ENCODE measurements at regions not wholly inside any gene's neighbourhood (a gene's known extent, or its start where the extent isn't known, plus 50 kb on each side); places are given as distances from the start of the nearest gene placed in this dataset.

GRCh38 chr1:34450325-34450724 lies 273.6 kb downstream of the C1orf94 start:
- Histone ChIP-seq H3K79me2 (ENCODE audit: insufficient read depth, low read length) (no peaks in the 10 kb centered on the region), H3K9me3 (ENCODE audit: control insufficient read depth, low read depth, low read length) (no peaks in the 10 kb centered on the region)
- H3K4me1 Mint-ChIP-seq, result peaks cover 7 to 9% of the 10 kb centered on the region in 2 experiments

More at GRCh38 chr1:34450325-34450724, 273.6 kb downstream of the C1orf94 start:
- Histone ChIP-seq H2AK5ac (ENCODE audit: insufficient read length, low read length) (no peak overlapping the region), H3K56ac (ENCODE audit: insufficient read length, low read depth, low read length) (no peak overlapping the region), H3K18ac (ENCODE audit: insufficient read length, low read depth, low read length) (no peak overlapping the region), H3K14ac (ENCODE audit: insufficient read depth, low read length) (no peak overlapping the region), H2BK120ac (ENCODE audit: low read depth, low read length, poor library complexity, severe bottlenecking) (no peak overlapping the region), H3T11ph (ENCODE audit: low read length) (no peak overlapping the region), H3K27me3 (ENCODE audit: insufficient read depth, low read length) (no peaks in the 10 kb centered on the region; the same call in 1 of the 2 replicates), H2BK15ac (ENCODE audit: low read depth, low read length) (no peak overlapping the region), H3K4me1 (ENCODE audit: insufficient read depth, low read length) (no peaks in the 10 kb centered on the region), H3K79me1 (ENCODE audit: insufficient read depth, low read depth, low read length, poor library complexity, severe bottlenecking) (no peaks in the 10 kb centered on the region), H3K4ac (ENCODE audit: low read depth, low read length) (no peak overlapping the region), H2BK5ac (ENCODE audit: insufficient read length, low read length) (no peak overlapping the region), H3K27ac (ENCODE audit: insufficient read length, low read depth, low read length) (no peak overlapping the region), H2AFZ (ENCODE audit: low read length) (no peak overlapping the region), H4K91ac (ENCODE audit: insufficient read length, low read depth, low read length) (no peak overlapping the region), H3K23ac (ENCODE audit: insufficient read length, low read depth, low read length) (no peak overlapping the region), H4K8ac (replicated peaks; ENCODE audit: insufficient read length, low read depth, low read length) (no peak overlapping the region), H4K20me1 (ENCODE audit: control insufficient read depth, insufficient read depth, insufficient read length) (no peaks in the 10 kb centered on the region), H3K23me2 (ENCODE audit: insufficient read length, low read depth, low read length, poor library complexity, severe bottlenecking) (no peaks in the 10 kb centered on the region), H2BK20ac (ENCODE audit: low read depth, low read length, poor library complexity, severe bottlenecking) (no peak overlapping the region), H2BK12ac (ENCODE audit: insufficient read length, low read depth, low read length) (no peak overlapping the region), H3K9ac (ENCODE audit: extremely low read depth, insufficient read length, low read length) (no peak overlapping the region), H3K4me2 (ENCODE audit: insufficient read depth, insufficient read length, low read length) (no peak overlapping the region), H4K5ac (ENCODE audit: insufficient read length, low read depth, low read length) (no peak overlapping the region)
- no peak overlapping the region; a peak in 1 of 7 replicates for H3K27ac Mint-ChIP-seq
- peaks cover 28% of the 10 kb centered on the region for H3K27me3 Mint-ChIP-seq (ENCODE audit: low read depth)
- H3K4me3 Mint-ChIP-seq, result no peak overlapping the region
- WGBS (ENCODE audit: extremely low coverage, insufficient read length, low lambda C conversion rate), result no CpG with 5 or more reads among the region's 3 CpGs
- no peak for DNase-seq
- no peaks in the 10 kb centered on the region for H3K9me3 Mint-ChIP-seq
- TF ChIP-seq, protein P1, sequence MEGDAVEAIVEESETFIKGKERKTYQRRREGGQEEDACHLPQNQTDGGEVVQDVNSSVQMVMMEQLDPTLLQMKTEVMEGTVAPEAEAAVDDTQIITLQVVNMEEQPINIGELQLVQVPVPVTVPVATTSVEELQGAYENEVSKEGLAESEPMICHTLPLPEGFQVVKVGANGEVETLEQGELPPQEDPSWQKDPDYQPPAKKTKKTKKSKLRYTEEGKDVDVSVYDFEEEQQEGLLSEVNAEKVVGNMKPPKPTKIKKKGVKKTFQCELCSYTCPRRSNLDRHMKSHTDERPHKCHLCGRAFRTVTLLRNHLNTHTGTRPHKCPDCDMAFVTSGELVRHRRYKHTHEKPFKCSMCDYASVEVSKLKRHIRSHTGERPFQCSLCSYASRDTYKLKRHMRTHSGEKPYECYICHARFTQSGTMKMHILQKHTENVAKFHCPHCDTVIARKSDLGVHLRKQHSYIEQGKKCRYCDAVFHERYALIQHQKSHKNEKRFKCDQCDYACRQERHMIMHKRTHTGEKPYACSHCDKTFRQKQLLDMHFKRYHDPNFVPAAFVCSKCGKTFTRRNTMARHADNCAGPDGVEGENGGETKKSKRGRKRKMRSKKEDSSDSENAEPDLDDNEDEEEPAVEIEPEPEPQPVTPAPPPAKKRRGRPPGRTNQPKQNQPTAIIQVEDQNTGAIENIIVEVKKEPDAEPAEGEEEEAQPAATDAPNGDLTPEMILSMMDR (conservative IDR thresholded peaks at IDR 0.05), result no peak
- H3K36me3 Mint-ChIP-seq (ENCODE audit: insufficient read depth in 1 of 3, low read depth in 3 of 3), result no peaks in the 10 kb centered on the region

Data from H9 (cell line).